Glutamatergic neuron (in vitro differentiated cells): ENCODE measurements at regions not wholly inside any gene's neighbourhood (a gene's known extent, or its start where the extent isn't known, plus 50 kb on each side); places are given as distances from the start of the nearest gene placed in this dataset.

Experiments
- DNase-seq: peaks from one replicate; pipeline ENCODE4 v3.0.0; 2022
- H3K27ac Mint-ChIP-seq: one replicate; pipeline ENCODE4 v1.8.0; 2020; ENCODE audit warnings: mild to moderate bottlenecking, mixed read lengths, inconsistent platforms; ENCODE audit not compliant: unreplicated experiment
- H3K27me3 Mint-ChIP-seq: one replicate; pipeline ENCODE4 v1.8.0; 2020; ENCODE audit warnings: mild to moderate bottlenecking, moderate library complexity, mixed read lengths, inconsistent platforms; ENCODE audit not compliant: unreplicated experiment
- H3K36me3 Mint-ChIP-seq: one replicate; pipeline ENCODE4 v1.8.0; 2020; ENCODE audit warnings: mild to moderate bottlenecking, mixed read lengths, inconsistent platforms; ENCODE audit not compliant: unreplicated experiment
- H3K4me1 Mint-ChIP-seq: one replicate; pipeline ENCODE4 v1.8.0; 2020; ENCODE audit warnings: mild to moderate bottlenecking, low read depth, mixed read lengths, inconsistent platforms; ENCODE audit not compliant: unreplicated experiment
- H3K4me3 Mint-ChIP-seq: one replicate; pipeline ENCODE4 v1.8.0; 2020; ENCODE audit warnings: mild to moderate bottlenecking, mixed read lengths, inconsistent platforms; ENCODE audit not compliant: unreplicated experiment
- H3K9me3 Mint-ChIP-seq: one replicate; pipeline ENCODE4 v1.8.0; 2020; ENCODE audit warnings: mild to moderate bottlenecking, moderate library complexity, mixed read lengths, inconsistent platforms; ENCODE audit not compliant: unreplicated experiment
- TF ChIP-seq, protein P1 (sequence below): fragments of 200-600 bp; sonication (generic); IDR thresholded peaks from one replicate; pipeline ENCODE4 v1.5.0; 2021; ENCODE audit not compliant: partially characterized antibody, unreplicated experiment

DNA sequence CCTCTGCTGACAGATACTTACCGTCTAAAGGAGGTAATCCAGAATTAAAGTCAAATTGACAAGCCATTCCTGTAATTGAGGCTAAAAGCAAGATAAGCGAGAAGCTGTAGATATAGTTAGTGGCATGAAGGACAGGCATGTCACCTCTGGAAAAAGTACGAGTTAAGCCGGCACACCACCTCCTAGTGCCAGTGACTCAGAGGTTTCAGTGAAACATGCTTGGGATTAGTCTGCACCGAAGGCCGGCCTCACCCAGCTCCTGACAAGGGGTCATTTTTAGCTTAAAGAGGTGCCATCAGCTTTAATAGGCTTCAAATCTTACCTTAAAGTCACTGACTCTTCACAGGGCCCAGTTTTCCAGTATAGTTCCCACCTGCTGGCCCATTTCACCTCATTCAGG lies 838.0 kb downstream of the UQCRFS1 start:
- Mint-ChIP-seq H3K4me3 (no peak overlapping the region), H3K9me3 (peaks cover 3% of the 10 kb centered on the region), H3K36me3 (no peaks in the 10 kb centered on the region), H3K4me1 (no peaks in the 10 kb centered on the region), H3K27ac (no peak overlapping the region), H3K27me3 (no peaks in the 10 kb centered on the region)
- DNase-seq, result no peak
- TF ChIP-seq, protein P1, sequence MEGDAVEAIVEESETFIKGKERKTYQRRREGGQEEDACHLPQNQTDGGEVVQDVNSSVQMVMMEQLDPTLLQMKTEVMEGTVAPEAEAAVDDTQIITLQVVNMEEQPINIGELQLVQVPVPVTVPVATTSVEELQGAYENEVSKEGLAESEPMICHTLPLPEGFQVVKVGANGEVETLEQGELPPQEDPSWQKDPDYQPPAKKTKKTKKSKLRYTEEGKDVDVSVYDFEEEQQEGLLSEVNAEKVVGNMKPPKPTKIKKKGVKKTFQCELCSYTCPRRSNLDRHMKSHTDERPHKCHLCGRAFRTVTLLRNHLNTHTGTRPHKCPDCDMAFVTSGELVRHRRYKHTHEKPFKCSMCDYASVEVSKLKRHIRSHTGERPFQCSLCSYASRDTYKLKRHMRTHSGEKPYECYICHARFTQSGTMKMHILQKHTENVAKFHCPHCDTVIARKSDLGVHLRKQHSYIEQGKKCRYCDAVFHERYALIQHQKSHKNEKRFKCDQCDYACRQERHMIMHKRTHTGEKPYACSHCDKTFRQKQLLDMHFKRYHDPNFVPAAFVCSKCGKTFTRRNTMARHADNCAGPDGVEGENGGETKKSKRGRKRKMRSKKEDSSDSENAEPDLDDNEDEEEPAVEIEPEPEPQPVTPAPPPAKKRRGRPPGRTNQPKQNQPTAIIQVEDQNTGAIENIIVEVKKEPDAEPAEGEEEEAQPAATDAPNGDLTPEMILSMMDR, result no peak

GRCh38 chr19:28372576-28373247 lies 840.2 kb downstream of the UQCRFS1 start:
- Mint-ChIP-seq H3K36me3 (no peaks in the 10 kb centered on the region), H3K27me3 (no peaks in the 10 kb centered on the region), H3K4me3 (no peak overlapping the region), H3K4me1 (no peaks in the 10 kb centered on the region), H3K9me3 (peaks cover 2% of the 10 kb centered on the region), H3K27ac (no peak overlapping the region)
- DNase-seq, result no peak
- TF ChIP-seq, protein P1, result no peak

DNA sequence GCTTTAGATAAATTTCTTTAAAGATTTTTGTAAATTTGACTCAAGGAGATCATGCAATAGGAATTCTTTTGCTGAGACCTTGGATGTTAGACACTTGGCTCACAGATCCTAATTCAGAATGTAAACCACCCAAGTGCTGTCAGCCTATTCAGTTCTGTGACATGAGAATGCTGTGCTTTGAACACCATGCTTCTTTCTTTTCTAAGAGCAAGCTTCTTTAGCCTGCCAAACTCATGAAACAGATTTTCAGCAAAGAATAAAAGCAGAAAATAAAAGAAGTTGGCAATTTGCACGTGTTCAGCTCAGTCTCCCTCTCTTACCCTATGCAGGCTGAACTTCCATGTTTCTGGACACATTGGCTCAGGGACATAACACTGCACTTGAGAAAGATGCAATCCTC lies 845.8 kb downstream of the UQCRFS1 start:
- Mint-ChIP-seq H3K27me3 (no peaks in the 10 kb centered on the region), H3K27ac (no peak overlapping the region)
- no peak for DNase-seq

GRCh38 chr19:28363254-28363653 lies 849.7 kb downstream of the UQCRFS1 start:
- Mint-ChIP-seq H3K4me3 (no peak overlapping the region), H3K4me1 (no peaks in the 10 kb centered on the region), H3K36me3 (no peaks in the 10 kb centered on the region), H3K27ac (no peak overlapping the region), H3K27me3 (no peaks in the 10 kb centered on the region), H3K9me3 (no peaks in the 10 kb centered on the region)
- TF ChIP-seq, protein P1, result no peak
- DNase-seq, result no peak

More for the DNA sequence above, 845.8 kb downstream of the UQCRFS1 start:
- TF ChIP-seq, protein P1, result no peak
- H3K9me3 Mint-ChIP-seq, result no peaks in the 10 kb centered on the region
- H3K4me1 Mint-ChIP-seq, result no peaks in the 10 kb centered on the region
- no peaks in the 10 kb centered on the region for H3K36me3 Mint-ChIP-seq
- no peak overlapping the region for H3K4me3 Mint-ChIP-seq

GRCh38 chr19:28359431-28360414 lies 853.2 kb downstream of the UQCRFS1 start:
- DNase-seq, result no peak

More at GRCh38 chr19:28359431-28360414, 853.2 kb downstream of the UQCRFS1 start:
- Mint-ChIP-seq H3K36me3 (no peaks in the 10 kb centered on the region), H3K9me3 (no peaks in the 10 kb centered on the region), H3K27me3 (no peaks in the 10 kb centered on the region), H3K4me3 (no peak overlapping the region), H3K27ac (no peak overlapping the region), H3K4me1 (no peaks in the 10 kb centered on the region)
- TF ChIP-seq, protein P1, result no peak
